ENCODE measurements at regions not wholly inside any gene's neighbourhood (a gene's known extent, or its start where the extent isn't known, plus 50 kb on each side); places are given as distances from the start of the nearest gene placed in this dataset.

DNA sequence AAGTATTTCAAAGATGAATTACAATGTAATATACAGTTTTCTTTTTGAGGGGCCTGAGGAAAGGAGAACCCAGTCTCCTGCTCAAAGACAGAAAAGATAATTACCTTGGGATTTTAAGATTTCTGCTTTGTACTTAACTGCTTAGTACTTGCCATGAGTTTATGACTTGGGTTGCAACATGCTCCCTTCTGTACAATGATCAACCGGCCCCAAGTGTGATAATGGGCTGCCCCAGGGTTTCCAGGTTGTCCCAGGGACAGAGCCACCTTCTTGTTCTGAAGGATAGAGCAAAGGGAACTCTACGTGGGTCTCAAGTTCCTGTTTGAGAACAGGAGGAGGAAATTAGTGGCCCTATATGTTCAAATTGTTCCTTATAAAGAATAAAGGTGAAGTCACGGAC lies 104.8 kb downstream of the ABHD5 start:
- H3K4me3 ChIP-seq (replicated peaks; ENCODE audit: low read depth, low read length): no peak overlapping the region
- DNase-seq (ENCODE audit: extremely low read depth, low read depth): no peak
- TF ChIP-seq, protein P1, sequence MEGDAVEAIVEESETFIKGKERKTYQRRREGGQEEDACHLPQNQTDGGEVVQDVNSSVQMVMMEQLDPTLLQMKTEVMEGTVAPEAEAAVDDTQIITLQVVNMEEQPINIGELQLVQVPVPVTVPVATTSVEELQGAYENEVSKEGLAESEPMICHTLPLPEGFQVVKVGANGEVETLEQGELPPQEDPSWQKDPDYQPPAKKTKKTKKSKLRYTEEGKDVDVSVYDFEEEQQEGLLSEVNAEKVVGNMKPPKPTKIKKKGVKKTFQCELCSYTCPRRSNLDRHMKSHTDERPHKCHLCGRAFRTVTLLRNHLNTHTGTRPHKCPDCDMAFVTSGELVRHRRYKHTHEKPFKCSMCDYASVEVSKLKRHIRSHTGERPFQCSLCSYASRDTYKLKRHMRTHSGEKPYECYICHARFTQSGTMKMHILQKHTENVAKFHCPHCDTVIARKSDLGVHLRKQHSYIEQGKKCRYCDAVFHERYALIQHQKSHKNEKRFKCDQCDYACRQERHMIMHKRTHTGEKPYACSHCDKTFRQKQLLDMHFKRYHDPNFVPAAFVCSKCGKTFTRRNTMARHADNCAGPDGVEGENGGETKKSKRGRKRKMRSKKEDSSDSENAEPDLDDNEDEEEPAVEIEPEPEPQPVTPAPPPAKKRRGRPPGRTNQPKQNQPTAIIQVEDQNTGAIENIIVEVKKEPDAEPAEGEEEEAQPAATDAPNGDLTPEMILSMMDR (IDR thresholded peaks at IDR 0.05; ENCODE audit: low read depth, low read length, missing control alignments): no peak

DNA sequence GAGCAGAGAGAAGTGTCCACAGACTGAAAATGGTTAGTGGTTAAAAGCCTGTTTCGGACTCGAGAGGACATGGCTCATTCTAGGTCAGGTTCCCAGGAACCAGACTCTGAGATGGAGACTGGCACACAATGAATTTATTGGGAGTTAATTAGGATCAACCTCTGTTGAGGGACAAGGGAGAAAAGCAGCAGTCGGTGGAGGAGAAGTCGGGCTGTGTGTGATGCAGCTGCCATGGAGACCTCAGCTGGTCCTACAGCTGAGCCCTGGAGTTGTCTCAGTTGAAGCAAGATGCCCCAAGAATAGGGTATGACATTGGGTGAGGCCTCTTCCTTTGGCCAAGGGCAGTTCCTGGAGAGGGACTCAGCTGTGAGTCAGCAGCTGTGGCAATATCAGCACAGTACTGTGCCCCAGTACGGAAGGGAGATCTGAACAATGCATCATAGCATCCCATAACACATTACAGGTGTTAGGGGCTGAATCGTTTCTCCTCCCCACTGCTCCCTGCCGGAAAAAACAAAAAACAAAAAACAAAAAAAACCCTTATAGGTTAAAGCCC lies 105.4 kb downstream of the ABHD5 start:
- DNase-seq (ENCODE audit: extremely low read depth, low read depth): no peak
- H3K4me3 ChIP-seq (replicated peaks; ENCODE audit: low read depth, low read length): no peak overlapping the region
- TF ChIP-seq, protein P1 (IDR thresholded peaks at IDR 0.05; ENCODE audit: low read depth, low read length, missing control alignments): no peak

DNA sequence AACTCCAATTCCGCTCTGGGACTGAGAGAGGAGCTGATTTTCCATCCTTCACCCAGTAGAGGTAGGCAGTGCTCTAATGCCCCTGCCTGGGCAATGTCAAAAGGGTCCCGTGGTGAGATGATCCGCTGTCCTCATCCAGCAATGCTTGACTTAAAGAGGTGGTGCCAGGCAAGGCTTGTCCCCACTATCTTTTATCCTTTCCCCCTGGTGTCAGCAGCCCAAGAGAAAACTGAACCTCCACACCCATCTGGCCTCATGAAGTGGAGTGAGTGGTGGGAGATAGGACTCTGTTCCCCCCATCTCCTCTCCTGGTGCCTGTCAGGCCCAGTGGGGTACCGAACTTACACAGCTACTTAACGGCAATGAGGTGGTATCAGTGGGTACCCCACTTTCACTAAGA lies 107.1 kb downstream of the ABHD5 start:
- no peak overlapping the region for H3K4me3 ChIP-seq (replicated peaks; ENCODE audit: low read depth, low read length)
- TF ChIP-seq, protein P1 (IDR thresholded peaks at IDR 0.05; ENCODE audit: low read depth, low read length, missing control alignments): no peak
- no peak for DNase-seq (ENCODE audit: extremely low read depth, low read depth)

DNA sequence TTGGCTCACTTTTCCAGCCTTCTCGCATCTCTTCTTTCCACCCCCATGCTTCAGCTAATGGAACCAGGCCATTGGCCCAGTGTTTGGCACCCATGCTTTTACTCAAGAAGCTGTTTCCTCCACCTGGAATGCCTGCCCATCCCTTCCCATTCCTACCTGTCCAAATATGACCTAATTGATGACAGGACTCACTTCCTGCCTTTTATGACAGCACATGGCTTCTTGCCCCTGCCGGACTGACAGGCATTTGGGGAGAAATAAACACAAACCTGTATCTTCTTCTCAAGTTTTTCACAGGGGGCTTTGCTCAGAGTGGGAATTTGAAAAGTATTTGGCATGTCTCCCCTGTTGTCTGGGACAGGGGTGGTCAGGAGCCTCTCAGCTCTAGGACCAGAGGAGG lies 120.1 kb downstream of the ABHD5 start:
- no peak overlapping the region for H3K4me3 ChIP-seq (replicated peaks; ENCODE audit: low read depth, low read length)
- no peak for DNase-seq (ENCODE audit: extremely low read depth, low read depth)
- TF ChIP-seq, protein P1 (IDR thresholded peaks at IDR 0.05; ENCODE audit: low read depth, low read length, missing control alignments): no peak

DNA sequence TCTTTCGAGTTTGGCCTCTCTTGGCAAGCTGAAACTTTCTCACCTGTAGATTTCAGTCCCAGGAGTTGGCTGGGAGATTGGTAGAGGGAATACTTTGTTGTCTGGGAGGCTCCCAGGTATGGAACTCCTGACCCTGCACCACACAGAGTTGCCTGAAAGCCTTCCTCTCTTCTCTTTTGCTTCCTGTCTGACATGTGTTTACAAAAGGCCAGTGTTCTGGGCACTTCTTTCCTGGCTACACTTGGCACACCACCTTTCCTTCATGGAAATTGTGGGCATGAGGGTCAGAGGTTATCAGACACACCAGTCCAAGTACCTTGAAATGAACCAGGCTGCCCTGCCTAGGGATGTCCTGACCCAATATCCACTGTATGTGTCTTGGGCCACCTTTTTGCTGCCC lies 123.7 kb downstream of the ABHD5 start:
- DNase-seq (ENCODE audit: extremely low read depth, low read depth): no peak
- H3K4me3 ChIP-seq (replicated peaks; ENCODE audit: low read depth, low read length): no peak overlapping the region
- TF ChIP-seq, protein P1 (IDR thresholded peaks at IDR 0.05; ENCODE audit: low read depth, low read length, missing control alignments): no peak

DNA sequence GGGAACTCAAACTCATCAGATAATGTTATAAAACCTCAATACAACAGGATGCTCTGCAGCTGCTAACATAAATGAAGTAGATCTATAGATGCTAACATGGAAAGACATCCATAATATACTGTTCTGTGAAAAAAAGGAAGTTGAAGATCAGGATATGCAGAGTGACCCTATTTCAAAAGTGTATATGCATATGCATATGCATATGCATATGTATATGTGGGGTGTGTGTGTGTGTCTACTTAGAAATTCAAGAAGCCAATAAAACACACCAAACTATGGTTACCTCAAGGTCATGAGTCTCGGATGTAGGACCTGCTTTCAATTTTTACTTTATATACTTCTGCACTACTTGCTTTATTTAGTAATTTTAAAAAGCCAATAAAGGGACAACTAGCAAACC lies 125.6 kb downstream of the ABHD5 start:
- TF ChIP-seq, protein P1 (IDR thresholded peaks at IDR 0.05; ENCODE audit: low read depth, low read length, missing control alignments): no peak
- no peak overlapping the region for H3K4me3 ChIP-seq (replicated peaks; ENCODE audit: low read depth, low read length)
- no peak for DNase-seq (ENCODE audit: extremely low read depth, low read depth)

DNA sequence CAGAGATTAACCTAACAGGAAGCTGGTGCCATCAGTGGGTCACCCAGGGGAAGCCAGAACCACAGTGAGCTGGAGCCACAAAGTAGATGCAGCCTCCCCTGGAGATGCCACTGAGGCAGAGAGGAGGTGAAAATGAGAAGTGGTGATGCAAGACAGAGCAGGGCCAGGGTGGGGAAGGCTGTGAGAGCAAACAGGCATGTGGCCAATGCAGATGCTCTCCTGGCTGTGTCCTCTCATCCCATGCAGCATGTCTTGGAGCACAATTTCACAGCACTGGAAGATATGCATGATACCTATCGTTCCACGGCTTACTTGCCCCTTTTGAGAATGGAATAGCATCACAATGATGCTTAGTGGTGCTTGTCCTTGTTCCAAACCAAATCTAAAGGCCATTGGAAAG lies 126.3 kb downstream of the ABHD5 start:
- no peak overlapping the region for H3K4me3 ChIP-seq (replicated peaks; ENCODE audit: low read depth, low read length)
- no peak for DNase-seq (ENCODE audit: extremely low read depth, low read depth)
- TF ChIP-seq, protein P1 (IDR thresholded peaks at IDR 0.05; ENCODE audit: low read depth, low read length, missing control alignments): no peak
